ENCODE measurements at regions not wholly inside any gene's neighbourhood (a gene's known extent, or its start where the extent isn't known, plus 50 kb on each side); places are given as distances from the start of the nearest gene placed in this dataset.

DNA sequence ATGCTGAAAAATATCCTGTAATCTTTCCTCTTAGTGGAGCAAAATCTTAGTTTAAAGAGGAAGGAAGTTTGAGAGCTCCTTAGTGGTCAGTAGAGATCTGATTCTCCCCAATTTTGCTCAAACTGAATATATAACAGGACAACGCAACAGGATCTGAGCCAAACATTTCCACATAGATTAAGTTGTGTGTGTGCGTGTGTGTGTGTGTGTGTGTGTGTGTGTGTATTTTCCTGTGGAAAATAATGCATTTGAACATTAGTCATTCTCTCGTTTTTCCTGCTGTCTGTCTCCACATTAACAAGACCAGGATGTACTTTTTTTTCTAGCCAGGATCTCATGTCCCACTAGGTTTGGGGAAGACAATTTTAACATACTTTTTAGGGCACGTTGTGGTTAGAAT is 312.1 kb upstream of the CDH18 start:
- TF ChIP-seq CTCF (IDR thresholded peaks at IDR 0.05): no peak
- Histone ChIP-seq H3K36me3 (no peaks in the 10 kb centered on the region), H3K4me3 (no peak overlapping the region), H3K9me3 (no peaks in the 10 kb centered on the region), H3K27ac (no peak overlapping the region), H3K27me3 (ENCODE audit: low read depth) (no peaks in the 10 kb centered on the region), H3K4me1 (no peaks in the 10 kb centered on the region)
- ATAC-seq: no peak
- intact Hi-C loops (cut with DNase I): no loop called here
- no peak for DNase-seq

- intact Hi-C loops (cut with DNase I): no loop called here
- H3K27me3 ChIP-seq (ENCODE audit: low read depth): no peaks in the 10 kb centered on the region
- ATAC-seq (no peak), DNase-seq (no peak)
- H3K4me1 ChIP-seq: no peaks in the 10 kb centered on the region
- no peaks in the 10 kb centered on the region for H3K9me3 ChIP-seq
- H3K36me3 ChIP-seq: no peaks in the 10 kb centered on the region
- no peak overlapping the region for H3K4me3 ChIP-seq
- no peak for TF ChIP-seq CTCF (IDR thresholded peaks at IDR 0.05)
- no peak overlapping the region for H3K27ac ChIP-seq
These were observed 306.7 kb upstream of the CDH18 start for GRCh38 chr5:20294696-20295095.

DNA sequence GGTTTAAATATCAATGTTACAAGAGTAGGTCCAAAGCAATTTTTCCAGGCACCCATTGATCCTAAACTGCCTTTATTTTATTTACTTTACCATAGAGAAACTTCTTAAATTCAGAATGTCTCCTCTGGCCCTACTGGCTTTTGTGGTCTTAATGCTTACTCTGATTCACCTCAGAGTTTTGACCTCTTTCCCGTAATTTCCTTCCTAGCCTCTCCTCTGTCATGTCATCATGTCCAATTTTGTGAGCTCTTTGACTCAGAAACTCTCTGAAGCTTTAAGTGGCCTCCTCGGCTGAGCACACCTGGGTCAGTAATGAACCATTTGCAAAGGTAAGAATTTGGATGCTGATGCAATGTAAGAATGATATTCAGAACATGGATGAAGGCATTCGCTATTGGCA is 303.8 kb upstream of the CDH18 start:
- DNase-seq: no peak
- H3K36me3 ChIP-seq: no peaks in the 10 kb centered on the region
- ATAC-seq: no peak
- no peaks in the 10 kb centered on the region for H3K27me3 ChIP-seq (ENCODE audit: low read depth)
- no peaks in the 10 kb centered on the region for H3K4me1 ChIP-seq
- no peak overlapping the region for H3K4me3 ChIP-seq
- H3K9me3 ChIP-seq: no peaks in the 10 kb centered on the region
- no peak for TF ChIP-seq CTCF (IDR thresholded peaks at IDR 0.05)
- intact Hi-C loops (cut with DNase I): no loop called here
- no peak overlapping the region for H3K27ac ChIP-seq

- Histone ChIP-seq H3K27ac (no peak overlapping the region), H3K27me3 (ENCODE audit: low read depth) (no peaks in the 10 kb centered on the region), H3K4me1 (no peaks in the 10 kb centered on the region), H3K4me3 (no peak overlapping the region), H3K36me3 (no peaks in the 10 kb centered on the region), H3K9me3 (no peaks in the 10 kb centered on the region)
- ATAC-seq (no peak), DNase-seq (no peak)
- intact Hi-C loops (cut with DNase I): no loop called here
- TF ChIP-seq CTCF (IDR thresholded peaks at IDR 0.05): no peak
These were observed 299.6 kb upstream of the CDH18 start for GRCh38 chr5:20287640-20288039.

DNA sequence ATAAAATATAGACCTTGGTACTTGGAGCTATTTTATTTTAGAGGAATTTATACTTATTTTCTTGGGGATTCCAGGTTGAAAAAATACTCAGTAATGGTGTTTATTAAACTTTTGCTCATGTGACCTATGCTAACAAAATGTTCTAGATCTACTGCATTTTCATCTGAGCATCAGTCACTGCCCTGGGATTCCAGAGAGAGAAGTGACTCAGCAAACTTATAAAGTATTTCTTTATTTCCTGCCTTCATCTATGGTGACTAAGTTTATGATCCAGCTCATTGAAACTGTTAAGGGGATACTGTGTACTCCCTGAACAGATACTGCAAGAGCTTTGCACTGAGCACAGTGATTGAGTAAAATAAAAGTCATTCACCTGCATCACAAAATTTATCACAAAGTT is 298.5 kb upstream of the CDH18 start:
- DNase-seq (no peak), ATAC-seq (no peak)
- no peaks in the 10 kb centered on the region for H3K36me3 ChIP-seq
- no peak overlapping the region for H3K4me3 ChIP-seq
- no peaks in the 10 kb centered on the region for H3K27me3 ChIP-seq (ENCODE audit: low read depth)
- intact Hi-C loops (cut with DNase I): no loop called here
- H3K9me3 ChIP-seq: no peaks in the 10 kb centered on the region
- H3K4me1 ChIP-seq: no peaks in the 10 kb centered on the region
- no peak overlapping the region for H3K27ac ChIP-seq
- no peak for TF ChIP-seq CTCF (IDR thresholded peaks at IDR 0.05)

- no peaks in the 10 kb centered on the region for H3K27me3 ChIP-seq (ENCODE audit: low read depth)
- DNase-seq (no peak), ATAC-seq (no peak)
- peaks cover 14% of the 10 kb centered on the region for H3K9me3 ChIP-seq
- H3K4me3 ChIP-seq: no peak overlapping the region
- H3K4me1 ChIP-seq: no peaks in the 10 kb centered on the region
- TF ChIP-seq CTCF (IDR thresholded peaks at IDR 0.05): no peak
- intact Hi-C loops (cut with DNase I): no loop called here
- no peak overlapping the region for H3K27ac ChIP-seq
- no peaks in the 10 kb centered on the region for H3K36me3 ChIP-seq
These were observed 288.9 kb upstream of the CDH18 start for GRCh38 chr5:20276959-20277263.

All from lower lobe of right lung (tissue), 2 donors.